Kasumi-1 (cell line): ENCODE measurements at regions not wholly inside any gene's neighbourhood (a gene's known extent, or its start where the extent isn't known, plus 50 kb on each side); places are given as distances from the start of the nearest gene placed in this dataset.

Source experiments
- DNase-seq, 2 experiments: peaks; one replicate each; lab custom pipeline; 2025; lab: John Stamatoyannopoulos, UW

GRCh38 chr9:75616052-75616451, 274.4 kb upstream of the PCSK5 start:
- DNase-seq: no peak

GRCh38 chr9:75616841-75617566, 273.5 kb upstream of the PCSK5 start:
- no peak for DNase-seq

GRCh38 chr9:75623462-75623861, 267.0 kb upstream of the PCSK5 start:
- DNase-seq: no peak

- DNase-seq: peak; percentile 25 to 44
Observed at GRCh38 chr9:75624998-75625397, 265.5 kb upstream of the PCSK5 start.

GRCh38 chr9:75626860-75627259, 263.6 kb upstream of the PCSK5 start:
- no peak for DNase-seq

GRCh38 chr9:75628952-75629351, 261.5 kb upstream of the PCSK5 start:
- no peak for DNase-seq

- no peak for DNase-seq
Observed at GRCh38 chr9:75633451-75634057, 256.9 kb upstream of the PCSK5 start.

GRCh38 chr9:75636427-75637045, 253.9 kb upstream of the PCSK5 start:
- DNase-seq: no peak

GRCh38 chr9:75639971-75640610, 250.4 kb upstream of the PCSK5 start:
- no peak for DNase-seq

GRCh38 chr9:75642522-75642921, 248.0 kb upstream of the PCSK5 start:
- DNase-seq: no peak

GRCh38 chr9:75644649-75645048, 245.8 kb upstream of the PCSK5 start:
- DNase-seq: no peak

- no peak for DNase-seq
Observed at GRCh38 chr9:75648034-75648433, 242.4 kb upstream of the PCSK5 start.

- DNase-seq: no peak
Observed at GRCh38 chr9:75649060-75649459, 241.4 kb upstream of the PCSK5 start.

- no peak for DNase-seq
Observed at GRCh38 chr9:75651709-75652108, 238.8 kb upstream of the PCSK5 start.

GRCh38 chr9:75653335-75653734, 237.1 kb upstream of the PCSK5 start:
- DNase-seq: no peak

- no peak for DNase-seq
Observed at GRCh38 chr9:75653750-75654149, 236.7 kb upstream of the PCSK5 start.

- no peak for DNase-seq
Observed at GRCh38 chr9:75657015-75657414, 233.5 kb upstream of the PCSK5 start.

GRCh38 chr9:75658301-75658905, 232.1 kb upstream of the PCSK5 start:
- peak; percentile 12 to 16 for DNase-seq

GRCh38 chr9:75664597-75664996, 225.9 kb upstream of the PCSK5 start:
- DNase-seq: no peak

- no peak for DNase-seq
Observed at GRCh38 chr9:75666856-75667554, 223.5 kb upstream of the PCSK5 start.

- no peak for DNase-seq
Observed at GRCh38 chr9:75669721-75670120, 220.8 kb upstream of the PCSK5 start.

- peak; percentile 57 to 65 for DNase-seq
Observed at GRCh38 chr9:75671354-75671753, 219.1 kb upstream of the PCSK5 start.
